ENCODE measurements at regions not wholly inside any gene's neighbourhood (a gene's known extent, or its start where the extent isn't known, plus 50 kb on each side); places are given as distances from the start of the nearest gene placed in this dataset.

DNA sequence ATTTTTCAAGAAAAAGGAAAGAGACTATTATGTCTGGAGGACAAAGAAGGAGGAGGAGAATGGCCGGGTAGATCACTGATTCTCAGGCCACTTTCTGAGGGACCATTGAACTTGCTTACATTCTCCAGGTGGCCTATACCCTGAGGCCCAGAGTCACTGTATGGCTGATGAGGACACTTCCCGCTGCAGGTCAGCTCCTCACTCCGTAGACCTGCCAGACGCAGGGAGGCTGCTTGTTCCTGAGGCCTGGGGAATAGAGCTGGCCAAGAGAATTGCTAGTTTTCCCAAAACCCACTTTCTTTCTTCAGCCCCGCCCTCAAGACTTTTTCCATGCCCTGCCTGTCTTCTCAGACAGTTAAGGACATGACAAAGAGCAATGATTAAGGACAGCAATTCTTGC lies 510.5 kb upstream of the TBX3 start:
- no peak for DNase-seq (ENCODE audit: low spot score)

DNA sequence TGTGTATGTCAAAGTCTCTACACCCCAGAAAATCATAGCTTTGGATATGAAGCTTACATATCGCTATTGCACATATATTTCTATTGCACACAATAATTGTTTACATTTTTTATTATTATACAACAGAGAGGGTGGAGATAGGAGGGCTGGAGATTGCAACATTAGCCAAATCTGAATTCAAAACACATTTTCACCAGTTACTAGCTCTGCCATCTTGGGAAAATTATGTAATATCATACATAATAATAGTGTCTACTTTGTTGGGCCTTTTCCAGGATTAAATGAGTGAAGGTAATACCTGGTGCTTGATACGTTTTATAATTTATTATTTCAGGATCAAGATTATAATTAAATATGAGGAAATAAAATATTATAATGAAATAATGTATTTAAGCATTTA lies 507.4 kb upstream of the TBX3 start:
- no peak for DNase-seq (ENCODE audit: low spot score)

DNA sequence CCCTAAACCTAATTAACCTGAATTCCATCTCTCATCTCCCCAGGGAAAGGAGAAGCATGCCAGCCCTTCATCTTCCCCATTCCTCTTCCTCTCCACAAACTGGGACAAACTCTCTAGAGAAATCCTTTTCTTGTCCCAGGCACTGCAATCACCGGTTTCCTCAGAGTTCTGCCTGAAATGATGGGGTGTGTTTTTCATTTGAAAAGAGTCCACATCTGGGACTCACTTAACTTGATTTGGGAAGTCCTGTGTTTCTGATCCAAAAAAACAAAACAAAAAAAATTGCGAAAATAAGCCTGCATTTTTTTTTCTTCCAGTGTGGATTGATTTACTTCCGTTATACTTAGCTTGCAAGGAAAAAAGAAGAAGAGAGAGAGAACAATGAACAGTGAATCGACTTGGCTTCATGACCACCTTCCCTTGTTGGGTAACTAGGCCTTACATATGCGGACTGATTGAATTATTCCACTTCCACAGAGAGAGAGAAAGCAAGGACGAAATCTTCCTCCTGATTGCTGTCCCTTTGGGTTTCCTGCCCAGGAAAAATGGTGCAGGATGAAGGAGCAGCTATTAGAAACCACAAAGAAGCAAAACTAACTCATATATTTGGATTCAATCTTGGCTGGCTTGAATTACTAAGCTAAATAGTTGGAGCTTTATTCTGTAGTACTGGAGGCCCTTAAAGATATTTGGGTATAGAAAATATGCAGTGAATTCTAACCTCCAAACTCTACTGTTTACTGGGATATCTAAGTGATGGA lies 506.2 kb upstream of the TBX3 start:
- DNase-seq (ENCODE audit: low spot score) = peak; percentile 76

DNA sequence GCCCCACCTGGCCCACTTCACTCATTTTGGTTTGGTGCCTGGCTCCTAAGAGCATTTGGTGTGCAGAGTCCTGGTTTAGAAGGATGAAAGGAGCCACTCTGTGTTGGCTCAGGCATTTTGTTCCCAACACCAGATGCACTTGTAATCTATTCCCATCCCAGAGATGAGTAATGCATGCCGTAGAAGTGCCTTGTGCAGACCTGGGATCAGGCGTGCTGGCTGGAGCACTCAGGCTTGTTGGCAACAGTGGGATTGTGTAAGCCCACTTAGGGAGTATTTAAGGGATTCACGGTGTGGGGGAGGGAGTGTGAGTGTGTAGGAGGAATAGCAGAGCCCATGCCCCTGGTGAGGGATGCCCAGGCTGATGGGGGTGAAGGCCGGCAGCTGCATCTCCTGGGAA lies 501.5 kb upstream of the TBX3 start:
- no peak for DNase-seq (ENCODE audit: low spot score)

DNA sequence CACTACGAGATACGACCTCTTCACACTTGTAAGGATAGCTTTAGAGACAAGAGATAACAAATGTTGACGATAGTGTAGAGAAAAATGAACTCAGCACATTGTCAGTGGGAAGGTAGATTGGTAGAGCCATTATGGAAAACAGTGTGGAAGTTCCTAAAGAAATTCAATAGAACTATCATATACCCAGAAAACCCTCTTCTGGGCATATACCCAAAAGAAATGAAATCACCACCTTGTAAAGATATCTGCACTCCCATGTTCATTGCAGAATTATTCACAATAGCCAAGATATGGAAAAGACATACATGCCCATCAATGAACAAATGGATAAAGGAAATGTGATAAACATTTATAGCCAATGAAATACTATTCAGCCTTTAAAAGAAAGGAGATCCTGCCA lies 499.8 kb upstream of the TBX3 start:
- DNase-seq (ENCODE audit: low spot score) = no peak

DNA sequence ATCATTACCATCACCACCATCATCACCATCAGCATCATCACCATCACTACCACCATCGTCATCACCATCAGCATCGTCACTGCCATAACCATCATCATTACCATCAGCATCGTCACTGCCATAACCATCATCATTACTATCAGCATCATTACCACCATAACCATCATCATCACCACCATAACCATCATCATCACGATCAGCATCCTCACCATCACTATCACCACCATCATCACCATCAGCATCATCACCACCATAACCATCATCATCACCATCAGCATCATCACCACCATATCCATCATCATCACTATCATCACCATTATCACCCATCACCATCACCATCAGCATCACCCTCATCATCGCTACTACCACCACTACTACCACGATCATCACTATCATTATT lies 493.9 kb upstream of the TBX3 start:
- DNase-seq (ENCODE audit: low spot score) = no peak

DNA sequence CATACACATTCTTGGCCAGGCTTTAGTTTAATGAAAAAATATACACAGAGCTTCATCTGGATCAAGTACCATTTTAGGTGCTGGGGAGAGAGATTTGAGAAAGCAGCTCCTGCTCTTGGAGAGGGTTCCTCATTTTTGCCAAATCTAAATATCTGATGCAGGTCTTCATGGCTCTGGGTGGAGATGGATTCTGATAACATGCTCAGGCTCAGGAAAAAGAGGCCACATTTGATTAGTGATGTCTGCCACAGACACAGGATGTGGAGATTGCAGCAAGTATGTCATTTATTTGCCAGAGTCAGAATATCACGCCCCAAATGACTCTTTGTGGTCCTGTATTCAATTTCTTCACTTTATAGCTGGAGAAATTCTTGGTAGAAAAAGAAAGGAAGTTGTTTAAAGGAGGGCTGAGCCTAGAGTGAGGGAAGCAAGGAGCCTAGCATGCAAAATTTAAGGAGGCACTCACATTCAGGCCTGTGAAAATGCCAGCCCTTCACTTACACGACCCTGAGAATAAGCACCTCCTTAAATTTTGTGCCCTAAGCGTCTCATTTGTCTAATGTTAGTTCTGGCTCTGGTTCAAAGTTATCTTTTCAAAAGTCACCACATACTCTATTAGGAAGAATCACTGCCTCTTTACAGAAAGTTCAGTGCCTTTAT lies 492.9 kb upstream of the TBX3 start:
- DNase-seq (ENCODE audit: low spot score) = peak; percentile 47

DNA sequence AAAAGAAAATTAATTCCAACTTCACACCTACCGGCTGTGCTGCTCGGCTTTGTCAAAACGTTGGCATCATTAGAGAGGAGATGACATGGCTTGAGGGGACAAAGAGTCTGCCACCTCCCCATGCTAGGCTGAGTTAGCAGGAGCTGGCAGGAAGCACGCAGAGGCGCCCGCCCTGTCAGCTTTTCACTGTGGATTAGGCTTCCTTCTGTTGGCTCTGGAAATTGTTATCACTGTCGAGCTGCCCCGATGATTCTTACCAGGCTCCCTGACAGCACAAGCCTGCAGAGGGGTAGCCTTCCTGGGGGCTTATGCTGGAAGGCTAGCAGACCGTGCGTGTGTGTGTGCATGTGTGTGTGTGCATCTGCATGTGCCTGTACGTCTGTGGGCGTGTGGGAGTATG lies 490.9 kb upstream of the TBX3 start:
- peak; percentile 93 for DNase-seq (ENCODE audit: low spot score)

DNA sequence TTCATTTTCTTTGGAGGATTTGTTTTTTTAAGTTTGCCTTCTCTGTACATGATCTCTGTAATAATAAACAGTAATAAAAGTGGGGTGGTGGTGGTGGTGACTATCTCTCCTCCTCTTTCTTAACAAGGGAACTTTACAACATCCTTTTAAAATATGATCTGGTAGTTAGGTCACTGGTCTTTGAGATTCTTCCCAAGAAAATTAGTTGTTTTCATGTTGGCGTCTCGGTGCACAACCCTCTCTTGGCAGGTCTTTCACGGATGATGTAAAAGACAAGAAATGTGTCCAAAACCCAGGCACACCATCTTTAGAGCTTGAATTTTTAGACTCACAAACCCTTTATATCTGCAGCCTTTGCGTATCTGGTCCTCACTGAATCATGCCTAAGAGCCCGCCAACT lies 488.5 kb upstream of the TBX3 start:
- no peak for DNase-seq (ENCODE audit: low spot score)

DNA sequence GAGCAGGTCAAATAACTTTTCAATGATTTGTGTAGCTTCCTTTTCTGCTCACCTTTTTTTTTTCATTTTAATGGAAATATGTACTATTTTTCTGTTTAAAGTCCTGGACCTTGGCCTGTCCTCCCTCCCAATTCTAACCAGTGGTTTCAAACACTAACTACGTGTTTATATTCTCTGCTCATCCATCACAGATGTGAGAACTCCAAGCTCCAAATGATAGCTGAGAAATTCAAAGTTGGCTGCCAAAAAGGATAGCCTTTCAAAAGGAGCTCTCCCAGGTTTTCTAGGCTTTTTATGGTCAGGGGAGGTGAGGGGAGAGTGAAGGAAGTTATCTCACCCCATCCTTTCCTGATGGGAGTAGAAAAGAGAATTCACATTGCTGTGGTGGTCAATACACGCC lies 486.0 kb upstream of the TBX3 start:
- DNase-seq (ENCODE audit: low spot score) = no peak

DNA sequence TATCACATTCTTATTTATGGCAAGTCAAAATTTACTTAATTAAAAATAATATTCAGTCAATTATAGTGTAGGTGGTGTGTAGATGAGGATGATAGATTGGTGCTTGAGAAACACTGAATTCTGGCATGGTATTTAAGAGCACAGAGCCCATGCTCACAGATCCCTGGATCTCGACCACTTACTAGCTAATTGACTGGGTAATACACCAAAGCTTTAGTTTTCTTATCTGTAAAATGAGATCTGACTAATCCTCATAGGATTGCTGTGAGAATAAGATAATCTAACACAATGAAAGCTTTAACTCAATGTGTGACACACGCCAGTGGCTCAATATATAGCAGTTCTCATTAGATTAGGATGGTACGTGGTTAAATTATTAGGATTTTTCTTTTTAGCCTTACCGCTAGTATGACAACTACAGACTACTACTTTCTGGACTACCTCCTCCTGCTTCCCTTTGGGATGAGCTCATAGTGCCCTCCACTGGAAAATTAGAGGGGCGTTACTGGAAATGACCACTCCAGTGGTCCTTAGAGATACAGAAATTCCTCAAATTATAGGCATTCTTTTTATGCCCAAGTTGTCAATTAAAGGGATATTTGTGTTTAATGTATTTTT lies 482.8 kb upstream of the TBX3 start:
- DNase-seq (ENCODE audit: low spot score) = peak; percentile 24

DNA sequence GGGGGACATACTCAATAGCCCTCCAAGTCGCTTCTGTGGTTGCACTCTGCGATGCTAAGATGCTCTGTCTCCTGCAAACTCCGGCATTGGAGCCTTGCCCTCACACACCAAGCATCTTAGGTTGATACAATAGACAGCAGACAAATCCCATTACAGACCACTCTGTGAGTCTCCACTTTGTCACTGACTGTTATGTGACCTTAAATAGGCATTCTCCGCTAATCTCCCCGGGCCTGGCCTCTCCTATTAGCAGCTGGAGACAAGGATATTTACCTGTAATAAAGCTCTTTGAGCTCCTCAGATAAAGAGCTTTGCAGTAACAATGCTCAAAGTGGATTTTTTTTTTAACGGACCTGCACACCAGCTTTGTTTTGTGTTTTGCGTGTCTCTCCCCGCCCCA lies 479.7 kb upstream of the TBX3 start:
- peak; percentile 58 for DNase-seq (ENCODE audit: low spot score)

DNA sequence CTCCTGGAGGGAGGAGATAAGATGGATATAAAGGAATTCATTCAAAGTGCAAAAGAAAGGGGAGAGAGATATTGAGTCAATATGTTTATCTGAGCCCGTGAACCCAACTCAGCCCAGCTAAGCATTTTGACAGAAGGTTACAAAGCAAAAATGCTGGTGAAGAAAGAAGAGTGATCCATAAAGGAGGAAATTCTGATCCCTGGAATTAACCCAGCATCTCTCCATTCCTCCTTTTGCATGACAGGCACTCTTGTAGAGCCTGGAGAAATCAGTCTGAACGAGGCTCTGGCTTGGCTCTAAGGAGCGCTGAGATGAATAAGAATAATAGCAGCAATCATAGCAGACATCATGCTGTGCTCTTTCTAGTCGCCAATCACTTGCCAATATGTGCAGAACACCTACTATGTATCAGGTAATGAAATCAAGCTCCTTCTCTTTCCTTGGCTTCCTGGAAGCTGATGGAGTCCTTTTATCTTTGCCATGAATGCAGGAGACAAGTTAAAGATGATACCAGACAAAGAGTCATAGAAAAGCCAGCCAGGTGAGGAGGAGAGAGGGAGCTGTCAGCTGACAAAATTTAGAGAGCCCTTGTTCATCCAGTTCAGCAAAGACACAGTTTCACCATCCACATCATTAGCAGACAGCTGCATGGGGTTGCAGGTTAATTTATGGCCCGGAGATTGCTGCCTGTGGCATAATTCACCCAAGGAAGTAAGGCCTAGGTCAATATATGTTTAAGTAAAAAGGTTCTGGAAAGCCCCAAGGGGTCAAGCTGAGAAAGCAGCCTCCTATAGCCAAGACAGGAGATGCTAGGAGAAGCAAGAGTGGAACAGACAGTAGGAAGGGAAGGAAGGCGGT lies 476.5 kb upstream of the TBX3 start:
- no peak for DNase-seq (ENCODE audit: low spot score)

DNA sequence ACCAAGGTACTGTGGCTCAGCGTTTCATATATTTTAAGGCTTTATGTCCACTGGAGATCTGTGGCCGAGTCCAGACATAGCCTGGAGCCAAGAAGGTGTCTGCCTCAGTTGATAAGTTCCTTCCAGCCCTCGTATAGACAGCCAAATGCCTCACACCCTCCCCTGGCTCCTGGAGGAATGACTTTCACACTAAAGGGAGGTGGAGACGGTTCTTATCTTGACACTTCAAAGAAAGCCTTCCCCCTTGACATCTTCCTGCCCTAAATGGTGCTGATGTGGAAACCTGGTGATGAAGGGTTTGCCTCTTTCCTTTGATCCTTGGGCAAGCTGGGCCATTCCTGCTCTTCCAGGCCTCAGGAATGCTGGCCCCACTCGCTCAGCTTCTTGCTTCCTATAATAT lies 474.8 kb upstream of the TBX3 start:
- no peak for DNase-seq (ENCODE audit: low spot score)

DNA sequence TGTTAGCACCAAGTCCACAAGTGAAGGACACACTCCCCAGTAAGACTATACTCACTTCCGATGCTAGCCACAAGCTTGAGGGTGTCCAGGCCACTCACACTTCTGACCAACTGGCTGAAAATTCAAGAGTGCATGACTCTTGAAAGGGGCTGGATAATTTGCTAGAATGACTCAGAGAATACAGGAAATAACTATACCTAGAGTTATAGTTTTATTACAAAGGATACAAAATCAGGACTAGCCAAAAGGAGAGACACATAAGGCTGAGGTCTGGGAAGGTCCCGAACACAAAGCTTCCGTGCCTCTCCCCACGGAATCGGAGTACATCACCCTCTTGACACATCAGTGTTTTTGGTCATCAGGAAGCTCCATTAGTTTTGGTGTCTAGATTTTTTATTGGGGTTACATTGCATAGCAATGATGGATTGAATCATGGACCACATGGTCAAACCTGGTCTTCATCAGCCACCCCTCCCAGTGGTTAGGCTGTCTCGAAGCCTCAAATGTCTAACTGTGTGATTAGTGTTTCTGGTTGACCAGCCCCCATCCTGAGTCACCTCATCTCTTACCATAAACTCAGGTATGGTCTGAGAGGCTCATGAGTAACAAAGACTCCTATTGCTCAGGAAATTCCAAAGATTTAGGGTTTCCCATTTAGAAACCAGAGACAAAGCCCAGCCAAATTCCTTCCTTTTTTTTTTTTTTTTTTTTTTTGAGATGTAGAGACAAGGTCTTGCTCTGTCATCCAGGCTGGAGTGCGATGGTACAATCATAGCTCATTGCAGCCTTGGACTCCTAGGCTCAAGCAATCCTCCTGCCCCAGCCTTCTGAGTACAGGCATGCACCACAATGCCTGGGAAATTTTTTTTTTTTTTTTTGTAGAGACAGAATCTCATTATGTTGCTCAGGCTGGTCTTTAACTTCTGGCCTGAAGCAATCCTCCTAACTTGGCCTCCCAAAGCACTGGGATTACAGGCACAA lies 472.0 kb upstream of the TBX3 start:
- DNase-seq (ENCODE audit: low spot score) = no peak

DNA sequence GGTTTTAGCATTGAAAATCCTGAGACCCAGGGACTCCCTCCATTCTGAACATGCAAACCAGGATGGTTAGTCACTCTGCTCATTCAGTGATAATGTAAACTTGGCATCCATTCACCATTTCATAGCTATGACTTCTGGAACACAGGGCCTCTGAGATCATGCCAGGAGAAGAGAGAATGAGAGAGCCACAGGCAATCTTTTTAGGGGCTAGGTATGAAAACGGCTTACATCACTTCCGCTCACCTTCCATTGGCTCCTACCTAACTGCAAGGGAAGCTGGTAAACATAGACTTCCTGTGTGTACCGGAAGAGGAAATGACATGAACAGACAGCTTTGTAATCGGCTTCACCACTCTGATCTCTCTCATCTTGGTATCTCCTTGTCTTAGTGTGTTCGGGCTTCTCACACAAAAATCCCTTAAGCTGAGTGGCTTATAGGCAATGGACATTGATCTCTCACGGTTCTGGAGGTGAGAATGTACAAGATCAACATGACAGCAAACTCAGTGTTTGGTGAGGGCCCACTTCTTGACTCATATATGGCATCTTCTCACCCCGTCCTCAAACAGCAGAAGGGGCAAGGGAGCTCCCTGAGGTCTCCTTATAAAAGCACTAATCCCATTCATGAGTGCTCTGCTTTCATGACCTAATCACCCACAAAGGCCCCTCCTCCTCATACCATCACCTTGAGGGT lies 465.9 kb upstream of the TBX3 start:
- DNase-seq (ENCODE audit: low spot score) = no peak

DNA sequence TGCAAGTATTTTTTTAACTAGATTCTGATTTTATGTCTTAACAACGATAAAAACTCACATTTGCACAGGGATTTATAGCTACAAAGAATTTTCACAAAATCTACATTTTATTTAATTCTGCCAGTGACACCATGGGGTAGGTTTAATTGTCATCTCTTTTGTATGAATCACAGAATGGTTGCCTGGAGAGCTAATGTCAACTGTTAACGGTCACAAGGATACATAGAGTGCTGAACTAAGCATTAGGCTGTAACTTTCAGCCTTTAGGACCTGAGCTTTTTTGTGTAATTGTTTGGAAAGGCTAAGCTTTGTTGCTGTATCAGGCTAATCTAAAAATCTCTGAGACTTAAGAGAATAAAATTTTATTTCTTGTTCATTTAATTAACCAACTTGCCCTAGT lies 465.3 kb upstream of the TBX3 start:
- no peak for DNase-seq (ENCODE audit: low spot score)

DNA sequence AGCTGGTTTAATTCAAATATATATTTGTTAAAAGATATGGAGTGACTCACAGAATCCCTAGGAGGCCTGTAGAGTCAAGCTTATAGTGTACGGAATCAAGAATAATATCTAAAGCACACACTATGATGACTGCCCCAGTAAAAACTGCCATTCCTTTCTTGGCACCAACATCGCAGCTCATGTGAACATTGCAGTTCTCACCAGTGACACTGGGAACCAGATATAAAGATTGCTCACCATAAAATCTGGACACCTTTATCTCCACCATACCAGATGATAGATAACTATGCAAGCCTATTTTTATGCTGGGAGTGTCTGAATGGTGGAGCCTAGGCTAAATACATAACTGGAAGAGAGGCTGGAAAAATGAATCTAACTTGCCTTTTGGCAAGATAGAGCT lies 463.9 kb upstream of the TBX3 start:
- no peak for DNase-seq (ENCODE audit: low spot score)

DNA sequence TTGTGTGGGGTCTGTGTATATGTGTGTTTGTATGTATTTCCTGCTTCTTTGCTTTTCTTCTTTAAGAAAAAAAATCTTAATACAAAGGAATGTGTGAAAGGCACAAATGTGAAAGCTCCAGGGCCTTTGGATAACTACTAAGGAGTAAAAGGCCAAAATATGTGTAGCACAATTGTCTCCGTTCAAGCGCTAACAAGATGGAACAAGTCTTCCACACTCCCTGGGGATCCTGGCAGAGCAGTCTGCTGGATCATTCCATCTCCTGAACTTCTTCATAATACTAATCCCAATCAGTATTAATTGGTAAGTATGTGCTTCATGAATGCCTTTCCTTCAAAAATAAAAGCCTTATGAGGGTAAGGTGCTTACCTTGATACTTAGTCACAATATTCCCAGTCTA lies 462.5 kb upstream of the TBX3 start:
- no peak for DNase-seq (ENCODE audit: low spot score)

DNA sequence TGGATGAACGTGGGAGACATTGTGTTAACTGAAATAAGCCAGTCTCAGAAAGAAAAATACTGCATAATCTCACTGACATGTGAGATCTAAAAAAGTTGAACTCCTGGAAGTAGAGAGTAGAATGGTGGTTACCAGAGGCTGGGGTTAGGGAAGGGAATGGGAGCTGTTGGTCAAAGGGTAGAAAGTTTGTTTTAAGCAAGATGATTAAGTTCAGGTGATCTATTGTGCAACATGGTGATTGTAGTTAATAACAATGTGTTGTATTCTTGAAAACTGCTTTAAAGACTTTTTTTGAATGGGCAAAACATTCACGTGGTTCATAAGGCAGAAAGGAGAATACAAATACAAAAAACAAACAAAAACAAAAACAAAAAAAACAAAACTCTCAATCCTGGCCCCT lies 460.4 kb upstream of the TBX3 start:
- no peak for DNase-seq (ENCODE audit: low spot score)
